H1 (cell line): ENCODE measurements at regions not wholly inside any gene's neighbourhood (a gene's known extent, or its start where the extent isn't known, plus 50 kb on each side); places are given as distances from the start of the nearest gene placed in this dataset.

Source experiments
- BRCA1 ChIP-seq: IDR thresholded peaks from 2 replicates; pipeline ENCODE4 v1.6.1; 2012; ENCODE audit warnings: low read depth, low read length, improper control_type of control experiment
- SP1 ChIP-seq: IDR thresholded peaks from 2 replicates; pipeline ENCODE4 v1.6.1; 2011; ENCODE audit warnings: low read depth, low read length

DNA sequence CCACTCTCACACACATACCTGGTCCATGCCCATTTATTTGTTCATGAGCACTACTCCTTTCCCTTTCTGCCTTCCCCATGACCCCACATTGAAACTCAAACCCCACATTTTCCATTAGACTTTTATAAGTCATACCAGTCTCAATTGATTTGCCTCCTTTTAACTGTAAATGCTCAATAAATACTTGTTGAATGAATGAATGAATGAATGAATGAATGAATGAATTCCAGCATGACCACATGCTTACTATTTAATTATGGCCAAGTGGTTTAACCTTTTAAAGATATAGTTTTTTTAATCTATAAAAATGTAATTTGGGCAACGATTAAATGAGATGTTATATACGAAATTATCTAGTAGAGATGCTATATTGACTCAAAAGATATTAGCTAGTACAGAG lies 54.1 kb upstream of the GRAMD2B start (continued):
- TF ChIP-seq BRCA1 (no peak), SP1 (no peak)
